GM12892 (cell line): ENCODE measurements at regions not wholly inside any gene's neighbourhood (a gene's known extent, or its start where the extent isn't known, plus 50 kb on each side); places are given as distances from the start of the nearest gene placed in this dataset.

ENCODE experiments used
- POLR2A ChIP-seq: IDR thresholded peaks from 2 replicates; pipeline ENCODE4 v1.6.1; 2011; ENCODE audit warnings: low read depth, low read length, control low read depth
- POLR2AphosphoS5 ChIP-seq: IDR thresholded peaks from 2 replicates; pipeline ENCODE4 v1.6.1; 2011; ENCODE audit warnings: low read depth, low read length, control low read depth
- TAF1 ChIP-seq: IDR thresholded peaks from 2 replicates; pipeline ENCODE4 v1.6.1; 2011; ENCODE audit warnings: low read depth, mild to moderate bottlenecking, control low read depth, low read length, borderline replicate concordance

GRCh38 chr2:6538607-6539006, 327.1 kb downstream of the CMPK2 start:
- no peak for TF ChIP-seq POLR2A
- TF ChIP-seq POLR2AphosphoS5: no peak
- no peak for TF ChIP-seq TAF1
